Activated B cell treated with CpG ODN at 0.5 μM for 24 hours (primary cell): ENCODE measurements at regions not wholly inside any gene's neighbourhood (a gene's known extent, or its start where the extent isn't known, plus 50 kb on each side); places are given as distances from the start of the nearest gene placed in this dataset.

Experiments
- ATAC-seq: fragments of 200-7000 bp; cut with Tn5 transposase; one replicate; pipeline ENCODE4 v1.10.0; 2021; ENCODE audit warnings: low read depth, mild to moderate bottlenecking, moderate library complexity
- CTCF ChIA-PET: fragments of 350-600 bp; sonication (Branson Sonifier 250); formaldehyde crosslinking; loops from one replicate; lab custom pipeline; 2021; ENCODE audit warnings: antibody characterized with exemption; lab: Charles Lee
- POLR2A ChIA-PET: fragments of 350-600 bp; sonication (Branson Sonifier 250); formaldehyde crosslinking; loops from one replicate; lab custom pipeline; 2021; ENCODE audit warnings: antibody characterized with exemption; lab: Charles Lee
- DNase-seq: peaks from one replicate; pipeline ENCODE4 v3.0.0; 2022
- H3K27ac Mint-ChIP-seq: one replicate; pipeline ENCODE4 v1.8.0; 2020; ENCODE audit warnings: mixed read lengths
- H3K27me3 Mint-ChIP-seq: one replicate; pipeline ENCODE4 v1.8.0; 2021; ENCODE audit warnings: mixed read lengths
- H3K36me3 Mint-ChIP-seq: one replicate; pipeline ENCODE4 v1.8.0; 2021; ENCODE audit warnings: low read depth, mixed read lengths
- H3K4me1 Mint-ChIP-seq: one replicate; pipeline ENCODE4 v1.8.0; 2021; ENCODE audit warnings: mixed read lengths
- H3K4me3 Mint-ChIP-seq: one replicate; pipeline ENCODE4 v1.8.0; 2020; ENCODE audit warnings: mild to moderate bottlenecking, mixed read lengths
- H3K9me3 Mint-ChIP-seq: one replicate; pipeline ENCODE4 v1.8.0; 2020; ENCODE audit warnings: mixed read lengths
- intact Hi-C: fragments of 100-400 bp; cut with micrococcal nuclease; formaldehyde crosslinking; loops from one replicate; pipeline ENCODE4 v1.15.1; 2024
- TF ChIP-seq, protein P1 (sequence below): fragments of 200-600 bp; IDR thresholded peaks from one replicate; pipeline ENCODE4 v1.8.0; 2022; ENCODE audit warnings: antibody characterized with exemption, mild to moderate bottlenecking

DNA sequence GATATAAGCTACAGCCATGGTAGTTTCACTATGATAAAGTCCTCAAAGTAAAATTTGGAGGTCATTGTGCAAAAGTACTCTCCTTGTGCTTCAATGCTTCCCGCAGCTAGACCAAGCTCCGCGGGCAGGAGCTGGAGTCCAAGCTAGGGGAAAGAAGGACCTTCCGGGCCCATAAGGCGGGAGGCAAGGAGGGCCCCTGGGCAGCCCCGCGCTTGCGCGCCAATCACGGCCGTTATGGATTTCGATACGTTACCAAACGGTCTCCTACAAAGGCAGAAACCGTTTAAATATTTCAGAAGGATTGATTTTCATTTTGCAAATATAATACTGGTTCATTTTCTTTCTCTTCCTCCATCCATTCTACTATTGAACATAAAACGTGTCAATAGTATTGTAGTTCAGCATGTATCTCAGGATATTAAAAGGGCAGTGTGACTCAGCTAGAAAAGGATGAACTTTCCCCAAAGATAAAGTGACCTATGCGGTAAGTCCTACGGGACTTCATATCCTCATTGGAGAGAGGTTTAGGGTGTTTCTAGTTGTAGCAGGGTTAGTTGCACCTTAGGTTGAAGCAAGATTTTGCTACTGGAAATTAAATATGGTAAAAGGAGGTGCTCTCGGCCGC is 128.0 kb downstream of the KIF20B start:
- CTCF ChIA-PET, result no interaction called here
- TF ChIP-seq, protein P1, sequence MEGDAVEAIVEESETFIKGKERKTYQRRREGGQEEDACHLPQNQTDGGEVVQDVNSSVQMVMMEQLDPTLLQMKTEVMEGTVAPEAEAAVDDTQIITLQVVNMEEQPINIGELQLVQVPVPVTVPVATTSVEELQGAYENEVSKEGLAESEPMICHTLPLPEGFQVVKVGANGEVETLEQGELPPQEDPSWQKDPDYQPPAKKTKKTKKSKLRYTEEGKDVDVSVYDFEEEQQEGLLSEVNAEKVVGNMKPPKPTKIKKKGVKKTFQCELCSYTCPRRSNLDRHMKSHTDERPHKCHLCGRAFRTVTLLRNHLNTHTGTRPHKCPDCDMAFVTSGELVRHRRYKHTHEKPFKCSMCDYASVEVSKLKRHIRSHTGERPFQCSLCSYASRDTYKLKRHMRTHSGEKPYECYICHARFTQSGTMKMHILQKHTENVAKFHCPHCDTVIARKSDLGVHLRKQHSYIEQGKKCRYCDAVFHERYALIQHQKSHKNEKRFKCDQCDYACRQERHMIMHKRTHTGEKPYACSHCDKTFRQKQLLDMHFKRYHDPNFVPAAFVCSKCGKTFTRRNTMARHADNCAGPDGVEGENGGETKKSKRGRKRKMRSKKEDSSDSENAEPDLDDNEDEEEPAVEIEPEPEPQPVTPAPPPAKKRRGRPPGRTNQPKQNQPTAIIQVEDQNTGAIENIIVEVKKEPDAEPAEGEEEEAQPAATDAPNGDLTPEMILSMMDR, result no peak
- H3K27ac Mint-ChIP-seq, result no peak overlapping the region

GRCh38 chr10:89829887-89830269 is 128.5 kb downstream of the KIF20B start:
- intact Hi-C loops, result no loop called here
- TF ChIP-seq, protein P1, result no peak
- Mint-ChIP-seq H3K4me1 (peaks cover 3% of the 10 kb centered on the region), H3K9me3 (no peaks in the 10 kb centered on the region), H3K27ac (no peak overlapping the region), H3K4me3 (no peak overlapping the region), H3K36me3 (no peaks in the 10 kb centered on the region), H3K27me3 (no peaks in the 10 kb centered on the region)
- DNase-seq, result no peak
- ATAC-seq, result no peak
- POLR2A ChIA-PET, result no interaction called here
- CTCF ChIA-PET, result no interaction called here

More for the DNA sequence above, 128.0 kb downstream of the KIF20B start:
- Mint-ChIP-seq H3K4me3 (no peak overlapping the region), H3K4me1 (peaks cover 3% of the 10 kb centered on the region), H3K27me3 (no peaks in the 10 kb centered on the region), H3K36me3 (no peaks in the 10 kb centered on the region), H3K9me3 (no peaks in the 10 kb centered on the region)
- ATAC-seq (no peak), DNase-seq (no peak)
- POLR2A ChIA-PET, result no interaction called here
- intact Hi-C loops, result no loop called here

- intact Hi-C loops, result no loop called here
- no peaks in the 10 kb centered on the region for H3K9me3 Mint-ChIP-seq
- TF ChIP-seq, protein P1, result no peak
- H3K27me3 Mint-ChIP-seq, result no peaks in the 10 kb centered on the region
- no peak overlapping the region for H3K4me3 Mint-ChIP-seq
- H3K36me3 Mint-ChIP-seq, result no peaks in the 10 kb centered on the region
- ATAC-seq, result no peak
- ChIA-PET CTCF (no interaction called here), POLR2A (no interaction called here)
- peaks cover 3% of the 10 kb centered on the region for H3K4me1 Mint-ChIP-seq
- H3K27ac Mint-ChIP-seq, result no peak overlapping the region
- DNase-seq, result no peak
Measured at GRCh38 chr10:89830624-89831023, 129.2 kb downstream of the KIF20B start.

DNA sequence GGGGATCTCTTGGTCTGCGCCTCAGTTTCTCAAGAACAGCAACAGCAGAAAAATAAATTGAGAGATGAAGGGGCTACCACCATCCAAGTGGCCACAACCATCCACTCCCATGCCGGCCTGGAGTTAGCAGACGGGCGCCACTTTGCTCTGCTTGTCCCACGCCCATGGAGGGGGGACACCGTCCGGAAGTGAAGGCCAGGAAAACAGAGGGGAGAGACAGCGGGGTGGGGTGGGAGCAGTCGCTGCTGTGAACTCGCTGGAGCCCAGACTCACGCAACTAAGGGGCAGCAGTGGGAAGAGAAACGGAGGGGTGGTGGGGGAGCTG is 135.4 kb downstream of the KIF20B start:
- no peaks in the 10 kb centered on the region for H3K36me3 Mint-ChIP-seq
- peaks cover 3% of the 10 kb centered on the region for H3K27me3 Mint-ChIP-seq
- H3K27ac Mint-ChIP-seq, result peak overlapping the region; percentile 75
- DNase-seq (no peak), ATAC-seq (no peak)
- ChIA-PET POLR2A (interaction anchor here (0.8 to 2.7 kb wide), 3 partner anchors 10 to 53 kb away, joined by 3 to 6 read pairs (median 6); no protein-coding TSS in a partner anchor), CTCF (no interaction called here)
- H3K9me3 Mint-ChIP-seq, result no peaks in the 10 kb centered on the region
- H3K4me3 Mint-ChIP-seq, result peak overlapping the region; percentile 83
- TF ChIP-seq, protein P1, result no peak
- intact Hi-C loops, result loop anchor here (1.0 to 2.0 kb wide), 3 partner anchors 24 to 51 kb away; no protein-coding TSS in a partner anchor
- peaks cover 13% of the 10 kb centered on the region for H3K4me1 Mint-ChIP-seq

- DNase-seq, result peak; percentile 48
Measured at GRCh38 chr10:89837165-89838043, 136.0 kb downstream of the KIF20B start.

More at GRCh38 chr10:89837165-89838043, 136.0 kb downstream of the KIF20B start:
- Mint-ChIP-seq H3K9me3 (no peaks in the 10 kb centered on the region), H3K4me3 (peak overlapping the region; percentile 83), H3K4me1 (peaks cover 16% of the 10 kb centered on the region), H3K27me3 (peaks cover 3% of the 10 kb centered on the region), H3K27ac (peak overlapping the region; percentile 75), H3K36me3 (no peaks in the 10 kb centered on the region)
- intact Hi-C loops, result loop anchor here (1.0 to 2.0 kb wide), 3 partner anchors 23 to 51 kb away; no protein-coding TSS in a partner anchor
- peak; percentile 70 for ATAC-seq
- ChIA-PET POLR2A (interaction anchor here (0.8 to 2.7 kb wide), 4 partner anchors 9 to 52 kb away, joined by 3 to 6 read pairs (median 5); no protein-coding TSS in a partner anchor), CTCF (no interaction called here)
- TF ChIP-seq, protein P1, result no peak
